C4-2B (cell line): ENCODE measurements at regions not wholly inside any gene's neighbourhood (a gene's known extent, or its start where the extent isn't known, plus 50 kb on each side); places are given as distances from the start of the nearest gene placed in this dataset.

ENCODE experiments used
- CTCF ChIP-seq: fragments of 450-650 bp; conservative IDR thresholded peaks from 2 replicates; pipeline ENCODE4 v1.5.1; 2017; ENCODE audit warnings: mild to moderate bottlenecking
- ZFX ChIP-seq: fragments of 450-650 bp; IDR thresholded peaks from 2 replicates; pipeline ENCODE4 v1.6.1; 2017

- no peak for TF ChIP-seq CTCF
- no peak for TF ChIP-seq ZFX
Measured at GRCh38 chr1:98055457-98055856, 134.6 kb upstream of the DPYD start.
